ENCODE measurements at regions not wholly inside any gene's neighbourhood (a gene's known extent, or its start where the extent isn't known, plus 50 kb on each side); places are given as distances from the start of the nearest gene placed in this dataset.

DNA sequence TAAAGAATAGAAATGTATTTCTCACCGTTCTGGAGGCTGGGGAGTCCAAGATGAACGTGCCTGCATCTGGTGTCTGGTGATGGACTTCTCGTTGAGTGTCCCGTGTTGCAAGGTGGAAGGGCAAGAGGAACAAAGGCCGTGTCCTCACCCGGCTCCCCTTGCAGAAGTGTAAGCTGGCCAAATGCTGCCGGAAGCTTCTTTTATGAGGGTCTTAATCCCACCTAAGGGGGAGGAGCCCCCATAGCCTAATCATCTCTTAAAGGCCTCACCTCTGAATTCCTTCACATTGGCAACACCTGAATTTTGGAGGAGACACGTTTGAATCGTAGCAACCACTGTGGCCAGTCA lies 99.1 kb upstream of the DAP start:
- no peak for DNase-seq (ENCODE audit: low read depth)
- no peak overlapping the region for H3K4me3 ChIP-seq (ENCODE audit: control insufficient read depth, low read depth, low read length)
- TF ChIP-seq, protein P1, sequence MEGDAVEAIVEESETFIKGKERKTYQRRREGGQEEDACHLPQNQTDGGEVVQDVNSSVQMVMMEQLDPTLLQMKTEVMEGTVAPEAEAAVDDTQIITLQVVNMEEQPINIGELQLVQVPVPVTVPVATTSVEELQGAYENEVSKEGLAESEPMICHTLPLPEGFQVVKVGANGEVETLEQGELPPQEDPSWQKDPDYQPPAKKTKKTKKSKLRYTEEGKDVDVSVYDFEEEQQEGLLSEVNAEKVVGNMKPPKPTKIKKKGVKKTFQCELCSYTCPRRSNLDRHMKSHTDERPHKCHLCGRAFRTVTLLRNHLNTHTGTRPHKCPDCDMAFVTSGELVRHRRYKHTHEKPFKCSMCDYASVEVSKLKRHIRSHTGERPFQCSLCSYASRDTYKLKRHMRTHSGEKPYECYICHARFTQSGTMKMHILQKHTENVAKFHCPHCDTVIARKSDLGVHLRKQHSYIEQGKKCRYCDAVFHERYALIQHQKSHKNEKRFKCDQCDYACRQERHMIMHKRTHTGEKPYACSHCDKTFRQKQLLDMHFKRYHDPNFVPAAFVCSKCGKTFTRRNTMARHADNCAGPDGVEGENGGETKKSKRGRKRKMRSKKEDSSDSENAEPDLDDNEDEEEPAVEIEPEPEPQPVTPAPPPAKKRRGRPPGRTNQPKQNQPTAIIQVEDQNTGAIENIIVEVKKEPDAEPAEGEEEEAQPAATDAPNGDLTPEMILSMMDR (IDR thresholded peaks at IDR 0.05; ENCODE audit: control insufficient read depth, insufficient read depth, low read depth, low read length, missing control alignments): no peak

DNA sequence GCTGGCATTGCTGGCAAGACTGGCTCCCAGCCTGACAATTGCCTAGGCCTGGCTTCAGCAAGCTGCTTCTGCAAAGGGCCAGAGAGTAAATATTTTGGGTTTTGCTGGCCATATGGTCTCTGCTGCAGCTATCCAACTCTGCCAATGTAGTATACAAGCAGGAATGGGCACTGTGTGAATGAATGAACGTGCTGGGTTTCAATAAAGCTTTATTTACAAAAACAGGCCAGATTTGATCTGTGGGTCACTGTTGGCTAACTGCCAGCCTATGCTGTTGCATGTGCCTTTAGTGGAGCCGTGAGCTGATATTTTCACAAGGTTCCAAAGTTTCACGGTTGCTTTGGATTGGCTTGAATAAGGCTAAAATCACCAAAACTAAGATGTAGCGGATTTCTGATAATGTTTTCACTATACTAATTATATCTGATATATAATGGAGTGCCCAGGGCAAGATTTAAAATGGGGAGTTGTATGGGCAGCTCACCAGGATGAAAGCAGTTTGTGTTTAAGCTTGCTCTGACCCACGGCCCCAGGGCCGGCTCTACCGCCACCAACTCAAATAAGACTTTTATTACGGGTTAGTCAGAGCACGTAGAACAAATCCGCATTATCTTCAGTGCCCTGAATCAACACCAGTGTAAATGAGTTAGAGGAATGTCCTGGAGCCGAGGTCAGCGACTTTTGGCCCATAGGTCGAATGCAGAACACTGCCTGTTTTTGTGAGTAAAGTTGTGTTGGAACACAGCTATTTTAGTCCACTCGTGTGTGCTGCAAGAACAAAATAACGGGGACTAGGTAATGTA lies 98.6 kb upstream of the DAP start:
- TF ChIP-seq, protein P1 (IDR thresholded peaks at IDR 0.05; ENCODE audit: control insufficient read depth, insufficient read depth, low read depth, low read length, missing control alignments): no peak
- no peak for DNase-seq (ENCODE audit: low read depth)
- H3K4me3 ChIP-seq (ENCODE audit: control insufficient read depth, low read depth, low read length): no peak overlapping the region

DNA sequence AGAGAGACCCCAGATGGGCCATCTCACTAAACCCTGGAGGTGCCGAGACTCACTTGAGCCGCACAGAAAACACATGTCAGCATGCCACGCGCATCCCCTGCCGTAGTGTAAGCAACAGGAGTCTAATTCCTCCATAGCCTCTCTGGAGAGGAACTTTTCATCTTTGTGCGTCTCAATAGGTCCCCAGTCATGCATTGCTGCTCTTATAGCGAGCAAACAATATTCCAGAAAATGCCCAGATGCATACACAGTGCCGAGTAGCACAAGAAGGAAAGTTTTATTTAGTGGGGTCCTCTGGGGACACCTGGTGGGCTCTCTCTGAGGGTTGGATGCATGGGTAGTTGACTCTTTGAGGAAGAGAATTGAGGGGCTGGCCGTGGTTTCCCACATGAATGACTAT lies 97.9 kb upstream of the DAP start:
- TF ChIP-seq, protein P1 (IDR thresholded peaks at IDR 0.05; ENCODE audit: control insufficient read depth, insufficient read depth, low read depth, low read length, missing control alignments): no peak
- no peak overlapping the region for H3K4me3 ChIP-seq (ENCODE audit: control insufficient read depth, low read depth, low read length)
- DNase-seq (ENCODE audit: low read depth): no peak

DNA sequence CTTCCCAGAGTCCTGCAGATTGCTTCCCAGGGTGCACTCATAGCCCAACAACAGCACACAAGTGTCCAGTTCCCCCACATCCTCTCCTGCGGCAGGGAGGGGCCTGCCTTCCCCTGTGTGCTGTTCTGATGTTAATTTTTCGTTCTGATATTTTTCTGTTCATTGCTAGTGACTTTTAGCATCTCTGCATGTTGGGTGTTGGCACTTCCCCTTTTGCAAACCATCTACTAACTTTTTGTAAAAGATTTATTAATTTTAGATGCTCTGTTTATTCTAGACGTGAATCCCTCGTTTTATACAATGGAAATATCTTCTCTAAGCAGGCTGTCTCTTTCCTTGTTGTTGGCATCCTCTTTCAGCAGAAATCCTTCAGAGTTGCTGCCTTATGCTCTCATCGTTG lies 97.3 kb upstream of the DAP start:
- no peak overlapping the region for H3K4me3 ChIP-seq (ENCODE audit: control insufficient read depth, low read depth, low read length)
- TF ChIP-seq, protein P1 (IDR thresholded peaks at IDR 0.05; ENCODE audit: control insufficient read depth, insufficient read depth, low read depth, low read length, missing control alignments): no peak
- no peak for DNase-seq (ENCODE audit: low read depth)

DNA sequence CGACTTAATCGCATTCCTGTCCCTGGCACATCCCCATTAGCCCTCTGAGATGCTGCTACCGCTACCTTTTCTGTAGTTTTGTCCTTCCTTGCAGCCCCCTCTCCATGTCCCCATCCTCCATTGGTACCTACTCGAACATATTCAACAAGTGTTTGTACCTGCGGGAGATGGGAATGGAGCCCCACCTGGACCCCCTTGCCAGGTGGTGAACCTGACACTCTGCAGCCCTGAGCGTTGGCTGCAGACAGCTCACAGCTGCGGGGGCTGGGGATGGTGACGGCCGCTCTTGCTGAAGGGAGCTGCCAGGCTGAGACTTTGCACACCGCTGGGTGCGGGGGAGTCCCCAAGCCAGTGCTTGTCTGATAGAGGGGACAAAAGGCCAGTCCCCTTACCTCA lies 96.3 kb upstream of the DAP start:
- TF ChIP-seq, protein P1 (IDR thresholded peaks at IDR 0.05; ENCODE audit: control insufficient read depth, insufficient read depth, low read depth, low read length, missing control alignments): no peak
- no peak for DNase-seq (ENCODE audit: low read depth)
- no peak overlapping the region for H3K4me3 ChIP-seq (ENCODE audit: control insufficient read depth, low read depth, low read length)

DNA sequence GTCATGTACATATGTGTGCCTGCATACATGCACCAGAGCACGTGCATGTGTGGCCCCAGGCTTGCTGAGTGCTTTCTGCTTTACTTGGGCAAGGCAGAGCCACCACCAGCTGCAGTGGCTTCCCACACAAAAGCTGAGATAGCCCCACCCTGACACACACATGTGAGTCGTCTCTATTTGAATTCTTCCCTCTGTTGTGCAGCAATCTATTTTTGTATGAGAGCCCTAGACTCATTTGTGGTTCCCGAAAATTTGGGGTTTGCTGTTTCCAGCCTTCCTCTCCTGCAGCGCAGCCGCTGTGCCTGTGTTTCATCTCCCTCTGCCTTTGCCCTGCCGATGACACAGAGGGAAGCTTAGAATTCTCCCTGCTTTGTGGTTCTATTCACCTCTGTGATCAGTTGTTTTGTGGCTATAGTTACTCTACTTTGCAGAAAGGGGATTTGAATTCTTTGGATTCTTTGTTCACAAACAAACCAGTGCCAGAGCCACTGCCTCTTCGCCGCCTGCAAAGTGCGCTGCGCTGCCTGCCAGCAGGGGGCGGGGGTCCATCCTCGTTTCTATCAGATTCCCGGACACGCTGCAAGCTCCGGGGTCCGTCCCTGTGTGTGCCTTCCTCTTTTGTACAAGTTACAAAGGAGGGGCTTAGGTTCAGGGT lies 95.8 kb upstream of the DAP start:
- TF ChIP-seq, protein P1 (IDR thresholded peaks at IDR 0.05; ENCODE audit: control insufficient read depth, insufficient read depth, low read depth, low read length, missing control alignments): peak; percentile 95
- no peak overlapping the region; the same call in 1 of the 2 replicates for H3K4me3 ChIP-seq (ENCODE audit: control insufficient read depth, low read depth, low read length)
- no peak for DNase-seq (ENCODE audit: low read depth)
